Upper lobe of left lung (tissue), 4 donors: ENCODE measurements at regions not wholly inside any gene's neighbourhood (a gene's known extent, or its start where the extent isn't known, plus 50 kb on each side); places are given as distances from the start of the nearest gene placed in this dataset.

Source experiments
- POLR2A ChIP-seq, 4 donors: fragments of 450-650 bp; IDR thresholded peaks; one replicate each; pipeline ENCODE4 v1.5.1; 2016 to 2017; ENCODE audit warnings: antibody characterized with exemption in 4 of 4, mild to moderate bottlenecking in 2 of 4
- TF ChIP-seq, protein P1 (sequence below), 6 experiments: fragments of 450-650 bp in 4 of 6; fragments of 200-600 bp in 2 of 6; sonication (generic) in 2 of 6; IDR thresholded peaks; one replicate each; pipeline ENCODE4 v1.5.1; 2016 to 2019; ENCODE audit warnings: antibody characterized with exemption in 6 of 6

DNA sequence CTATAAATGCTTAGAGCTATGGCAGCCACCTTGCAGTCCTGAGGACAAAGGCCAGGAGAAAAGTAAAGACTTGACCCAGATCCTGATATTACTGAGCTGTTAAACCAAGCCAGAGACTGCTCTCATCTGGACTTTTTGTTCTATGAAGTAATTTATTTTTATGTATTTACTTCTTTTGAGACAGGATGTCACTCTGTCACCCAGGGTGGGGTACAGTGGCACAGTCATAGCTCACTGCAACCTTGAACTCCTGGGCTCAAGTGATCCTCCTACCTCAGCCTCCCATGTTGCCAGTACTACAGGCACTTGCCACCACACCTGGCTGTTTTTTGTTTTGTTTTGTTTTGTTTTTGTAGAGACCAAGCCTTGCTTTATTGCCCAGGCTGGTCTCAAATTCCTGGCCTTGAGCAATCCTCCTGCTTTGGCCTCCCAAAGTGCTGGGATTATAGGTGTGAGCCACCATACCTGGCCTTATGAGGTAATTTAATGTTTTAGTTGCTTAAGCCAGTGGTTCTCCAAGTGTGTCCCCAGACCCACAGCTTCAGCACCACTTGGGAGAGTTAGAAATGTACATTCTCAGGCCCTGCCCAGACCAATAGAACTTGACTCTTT, 112.1 kb downstream of the COPRS start:
- TF ChIP-seq, protein P1, sequence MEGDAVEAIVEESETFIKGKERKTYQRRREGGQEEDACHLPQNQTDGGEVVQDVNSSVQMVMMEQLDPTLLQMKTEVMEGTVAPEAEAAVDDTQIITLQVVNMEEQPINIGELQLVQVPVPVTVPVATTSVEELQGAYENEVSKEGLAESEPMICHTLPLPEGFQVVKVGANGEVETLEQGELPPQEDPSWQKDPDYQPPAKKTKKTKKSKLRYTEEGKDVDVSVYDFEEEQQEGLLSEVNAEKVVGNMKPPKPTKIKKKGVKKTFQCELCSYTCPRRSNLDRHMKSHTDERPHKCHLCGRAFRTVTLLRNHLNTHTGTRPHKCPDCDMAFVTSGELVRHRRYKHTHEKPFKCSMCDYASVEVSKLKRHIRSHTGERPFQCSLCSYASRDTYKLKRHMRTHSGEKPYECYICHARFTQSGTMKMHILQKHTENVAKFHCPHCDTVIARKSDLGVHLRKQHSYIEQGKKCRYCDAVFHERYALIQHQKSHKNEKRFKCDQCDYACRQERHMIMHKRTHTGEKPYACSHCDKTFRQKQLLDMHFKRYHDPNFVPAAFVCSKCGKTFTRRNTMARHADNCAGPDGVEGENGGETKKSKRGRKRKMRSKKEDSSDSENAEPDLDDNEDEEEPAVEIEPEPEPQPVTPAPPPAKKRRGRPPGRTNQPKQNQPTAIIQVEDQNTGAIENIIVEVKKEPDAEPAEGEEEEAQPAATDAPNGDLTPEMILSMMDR (IDR thresholded peaks at IDR 0.05) = no peak
- no peak for TF ChIP-seq POLR2A (IDR thresholded peaks at IDR 0.05)
